ENCODE measurements at regions not wholly inside any gene's neighbourhood (a gene's known extent, or its start where the extent isn't known, plus 50 kb on each side); places are given as distances from the start of the nearest gene placed in this dataset.

- H3K9ac ChIP-seq (ENCODE audit: low read length): no peak overlapping the region
- H3K9me2 ChIP-seq (replicated peaks; ENCODE audit: insufficient read depth, low read length): no peaks in the 10 kb centered on the region
- H3K79me2 ChIP-seq (ENCODE audit: low read length): no peaks in the 10 kb centered on the region
- H3K4me3 ChIP-seq (ENCODE audit: low read length): no peak overlapping the region
- no peaks in the 10 kb centered on the region for H3K27me3 ChIP-seq (replicated peaks; ENCODE audit: insufficient read depth, low read length)
- H3K4me2 ChIP-seq (ENCODE audit: low read depth, low read length): no peak overlapping the region
- H3K27ac ChIP-seq (ENCODE audit: low read length): no peak overlapping the region
- H3K36me3 ChIP-seq (replicated peaks; ENCODE audit: insufficient read depth, low read length): no peaks in the 10 kb centered on the region
- no peak for TF ChIP-seq CTCF (IDR thresholded peaks at IDR 0.05; ENCODE audit: low read length)
- TF ChIP-seq EZH2phosphoT487 (IDR thresholded peaks at IDR 0.05; ENCODE audit: low read length): no peak
- TF ChIP-seq EZH2 (optimal IDR thresholded peaks at IDR 0.05; ENCODE audit: low read depth, low read length): no peak
- no peaks in the 10 kb centered on the region for H3F3A ChIP-seq (ENCODE audit: insufficient read depth, low read length)
- H3K4me1 ChIP-seq (ENCODE audit: low read length): no peaks in the 10 kb centered on the region
- DNase-seq: no peak
- H2AFZ ChIP-seq (ENCODE audit: low read length): no peak overlapping the region
- no peaks in the 10 kb centered on the region for H4K20me1 ChIP-seq (ENCODE audit: insufficient read depth, low read length)
- H3K9me3 ChIP-seq (replicated peaks; ENCODE audit: insufficient read depth, low read length): no peaks in the 10 kb centered on the region
These were observed 199.0 kb upstream of the KCNG1 start for GRCh38 chr20:51221791-51222408.

GRCh38 chr20:51221103-51221502, 198.2 kb upstream of the KCNG1 start:
- no peaks in the 10 kb centered on the region for H3K4me1 ChIP-seq (ENCODE audit: low read length)
- no peaks in the 10 kb centered on the region for H4K20me1 ChIP-seq (ENCODE audit: insufficient read depth, low read length)
- H3K4me2 ChIP-seq (ENCODE audit: low read depth, low read length): no peak overlapping the region
- H3K27me3 ChIP-seq (replicated peaks; ENCODE audit: insufficient read depth, low read length): no peaks in the 10 kb centered on the region
- H3K4me3 ChIP-seq (ENCODE audit: low read length): no peak overlapping the region
- no peaks in the 10 kb centered on the region for H3F3A ChIP-seq (ENCODE audit: insufficient read depth, low read length)
- no peak overlapping the region for H2AFZ ChIP-seq (ENCODE audit: low read length)
- H3K79me2 ChIP-seq (ENCODE audit: low read length): no peaks in the 10 kb centered on the region
- no peaks in the 10 kb centered on the region for H3K36me3 ChIP-seq (replicated peaks; ENCODE audit: insufficient read depth, low read length)
- no peaks in the 10 kb centered on the region for H3K9me3 ChIP-seq (replicated peaks; ENCODE audit: insufficient read depth, low read length)
- no peak for DNase-seq
- no peaks in the 10 kb centered on the region for H3K9me2 ChIP-seq (replicated peaks; ENCODE audit: insufficient read depth, low read length)
- H3K9ac ChIP-seq (ENCODE audit: low read length): no peak overlapping the region
- TF ChIP-seq CTCF (IDR thresholded peaks at IDR 0.05; ENCODE audit: low read length): no peak
- no peak for TF ChIP-seq EZH2phosphoT487 (IDR thresholded peaks at IDR 0.05; ENCODE audit: low read length)
- TF ChIP-seq EZH2 (optimal IDR thresholded peaks at IDR 0.05; ENCODE audit: low read depth, low read length): no peak
- H3K27ac ChIP-seq (ENCODE audit: low read length): no peak overlapping the region

GRCh38 chr20:51220293-51220706, 197.4 kb upstream of the KCNG1 start:
- TF ChIP-seq EZH2 (optimal IDR thresholded peaks at IDR 0.05; ENCODE audit: low read depth, low read length) (no peak), CTCF (IDR thresholded peaks at IDR 0.05; ENCODE audit: low read length) (peak; percentile 71), EZH2phosphoT487 (IDR thresholded peaks at IDR 0.05; ENCODE audit: low read length) (no peak)
- H3K4me1 ChIP-seq (ENCODE audit: low read length): no peaks in the 10 kb centered on the region
- no peaks in the 10 kb centered on the region for H3K9me3 ChIP-seq (replicated peaks; ENCODE audit: insufficient read depth, low read length)
- no peak for DNase-seq
- no peak overlapping the region for H3K9ac ChIP-seq (ENCODE audit: low read length)
- no peaks in the 10 kb centered on the region for H3K36me3 ChIP-seq (replicated peaks; ENCODE audit: insufficient read depth, low read length)
- no peaks in the 10 kb centered on the region for H3K27me3 ChIP-seq (replicated peaks; ENCODE audit: insufficient read depth, low read length)
- no peaks in the 10 kb centered on the region for H4K20me1 ChIP-seq (ENCODE audit: insufficient read depth, low read length)
- H3K4me2 ChIP-seq (ENCODE audit: low read depth, low read length): no peak overlapping the region; the same call in 1 of the 2 replicates
- H3K79me2 ChIP-seq (ENCODE audit: low read length): no peaks in the 10 kb centered on the region
- H3K4me3 ChIP-seq (ENCODE audit: low read length): no peak overlapping the region
- H3K27ac ChIP-seq (ENCODE audit: low read length): no peak overlapping the region
- no peaks in the 10 kb centered on the region for H3F3A ChIP-seq (ENCODE audit: insufficient read depth, low read length)
- no peak overlapping the region for H2AFZ ChIP-seq (ENCODE audit: low read length)
- H3K9me2 ChIP-seq (replicated peaks; ENCODE audit: insufficient read depth, low read length): no peaks in the 10 kb centered on the region
